ENCODE measurements at regions not wholly inside any gene's neighbourhood (a gene's known extent, or its start where the extent isn't known, plus 50 kb on each side); places are given as distances from the start of the nearest gene placed in this dataset.

- TF ChIP-seq FOXO4 (CRISPR knock-in tag; conservative IDR thresholded peaks at IDR 0.05), result no peak
- TF ChIP-seq PLRG1 (conservative IDR thresholded peaks at IDR 0.05), result no peak
- no peak for TF ChIP-seq NFE2L1 (CRISPR knock-in tag; IDR thresholded peaks at IDR 0.05; ENCODE audit: borderline replicate concordance)
- no peak for TF ChIP-seq MAFF (IDR thresholded peaks at IDR 0.05; ENCODE audit: low read depth, low read length)
- TF ChIP-seq ARID2 (CRISPR knock-in tag; IDR thresholded peaks at IDR 0.05; ENCODE audit: borderline replicate concordance), result no peak
- TF ChIP-seq NFAT5 (CRISPR knock-in tag; IDR thresholded peaks at IDR 0.05), result no peak
- TF ChIP-seq RCOR2 (CRISPR knock-in tag; IDR thresholded peaks at IDR 0.05), result no peak
- no peak for TF ChIP-seq ZNF451 (CRISPR knock-in tag; IDR thresholded peaks at IDR 0.05)
- no peak for TF ChIP-seq ARHGAP35 (CRISPR knock-in tag; IDR thresholded peaks at IDR 0.05; ENCODE audit: borderline replicate concordance)
- no peak for TF ChIP-seq U2AF1 (optimal IDR thresholded peaks at IDR 0.05; ENCODE audit: low read depth, low read length)
- TF ChIP-seq HOMEZ (CRISPR knock-in tag; IDR thresholded peaks at IDR 0.05; ENCODE audit: low read depth), result no peak
- no peak for TF ChIP-seq AKAP8 (CRISPR knock-in tag; IDR thresholded peaks at IDR 0.05)
- TF ChIP-seq HNF4A (CRISPR knock-in tag; IDR thresholded peaks at IDR 0.05), result no peak
- no peak for TF ChIP-seq ZNF784 (CRISPR knock-in tag; IDR thresholded peaks at IDR 0.05; ENCODE audit: borderline replicate concordance)
- TF ChIP-seq RARA (CRISPR knock-in tag; IDR thresholded peaks at IDR 0.05), result no peak
These were observed 268.3 kb downstream of the DCDC2C start (continued) for GRCh38 chr2:3971652-3972192.
